ENCODE measurements at regions not wholly inside any gene's neighbourhood (a gene's known extent, or its start where the extent isn't known, plus 50 kb on each side); places are given as distances from the start of the nearest gene placed in this dataset.

DNA sequence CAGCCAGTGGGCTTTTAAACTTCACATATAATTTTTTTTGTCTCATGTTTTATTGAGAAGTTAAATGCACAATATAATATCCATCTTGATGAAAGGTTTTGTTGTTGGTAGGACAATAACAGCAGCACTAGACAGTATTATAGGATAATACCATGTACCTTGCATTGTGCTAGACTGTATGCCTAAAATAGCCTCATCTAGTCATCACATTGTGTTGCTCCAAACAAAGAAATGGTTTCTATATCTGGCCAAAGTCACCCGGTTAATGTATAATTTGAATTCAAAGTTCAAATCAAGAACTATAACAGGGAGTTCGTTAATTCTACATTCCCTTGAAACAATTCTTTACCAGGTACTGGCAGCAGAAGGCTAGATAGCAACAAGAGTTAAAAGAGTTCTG is 104.9 kb downstream of the KCNJ2 start:
- H3K4me3 ChIP-seq (ENCODE audit: low read depth, low read length) = no peak overlapping the region
- DNase-seq (ENCODE audit: low read depth) = no peak
- TF ChIP-seq, protein P1, sequence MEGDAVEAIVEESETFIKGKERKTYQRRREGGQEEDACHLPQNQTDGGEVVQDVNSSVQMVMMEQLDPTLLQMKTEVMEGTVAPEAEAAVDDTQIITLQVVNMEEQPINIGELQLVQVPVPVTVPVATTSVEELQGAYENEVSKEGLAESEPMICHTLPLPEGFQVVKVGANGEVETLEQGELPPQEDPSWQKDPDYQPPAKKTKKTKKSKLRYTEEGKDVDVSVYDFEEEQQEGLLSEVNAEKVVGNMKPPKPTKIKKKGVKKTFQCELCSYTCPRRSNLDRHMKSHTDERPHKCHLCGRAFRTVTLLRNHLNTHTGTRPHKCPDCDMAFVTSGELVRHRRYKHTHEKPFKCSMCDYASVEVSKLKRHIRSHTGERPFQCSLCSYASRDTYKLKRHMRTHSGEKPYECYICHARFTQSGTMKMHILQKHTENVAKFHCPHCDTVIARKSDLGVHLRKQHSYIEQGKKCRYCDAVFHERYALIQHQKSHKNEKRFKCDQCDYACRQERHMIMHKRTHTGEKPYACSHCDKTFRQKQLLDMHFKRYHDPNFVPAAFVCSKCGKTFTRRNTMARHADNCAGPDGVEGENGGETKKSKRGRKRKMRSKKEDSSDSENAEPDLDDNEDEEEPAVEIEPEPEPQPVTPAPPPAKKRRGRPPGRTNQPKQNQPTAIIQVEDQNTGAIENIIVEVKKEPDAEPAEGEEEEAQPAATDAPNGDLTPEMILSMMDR (IDR thresholded peaks at IDR 0.05; ENCODE audit: control insufficient read depth, extremely low read depth, insufficient read depth) = no peak

GRCh38 chr17:70276906-70277305 is 107.6 kb downstream of the KCNJ2 start:
- DNase-seq (ENCODE audit: low read depth) = no peak
- H3K4me3 ChIP-seq (ENCODE audit: low read depth, low read length) = no peak overlapping the region
- TF ChIP-seq, protein P1 (IDR thresholded peaks at IDR 0.05; ENCODE audit: control insufficient read depth, extremely low read depth, insufficient read depth) = no peak

DNA sequence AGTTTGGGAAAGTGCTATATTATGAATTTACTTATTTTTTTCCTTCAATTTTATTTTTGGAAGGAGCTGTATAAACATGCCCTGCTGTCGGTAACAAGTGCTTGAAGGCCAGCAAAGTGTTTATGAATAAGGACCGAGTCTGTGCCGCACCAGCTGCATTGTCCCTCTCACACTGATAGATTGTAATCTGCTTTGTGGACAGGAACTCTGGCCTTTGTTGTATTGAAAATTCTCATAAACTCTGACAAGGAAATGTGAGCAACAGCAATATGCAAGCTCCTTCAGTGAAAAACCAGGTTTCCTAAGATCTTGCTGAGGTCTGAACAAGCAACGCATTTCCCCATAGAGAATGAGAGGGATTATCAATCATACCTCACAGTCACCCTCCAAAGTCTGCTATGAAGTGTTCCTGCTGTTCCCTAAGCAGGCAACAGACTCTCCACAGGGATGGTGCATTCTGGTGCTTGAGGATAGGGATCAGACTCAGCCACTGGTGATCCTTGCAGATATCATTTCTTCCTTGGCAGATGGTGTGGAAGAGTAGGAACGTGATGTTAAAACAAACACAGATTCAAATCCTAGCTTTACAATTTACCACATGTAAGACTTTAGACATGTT is 109.6 kb downstream of the KCNJ2 start:
- DNase-seq (ENCODE audit: low read depth) = no peak
- H3K4me3 ChIP-seq (ENCODE audit: low read depth, low read length) = no peak overlapping the region
- TF ChIP-seq, protein P1 (IDR thresholded peaks at IDR 0.05; ENCODE audit: control insufficient read depth, extremely low read depth, insufficient read depth) = no peak

DNA sequence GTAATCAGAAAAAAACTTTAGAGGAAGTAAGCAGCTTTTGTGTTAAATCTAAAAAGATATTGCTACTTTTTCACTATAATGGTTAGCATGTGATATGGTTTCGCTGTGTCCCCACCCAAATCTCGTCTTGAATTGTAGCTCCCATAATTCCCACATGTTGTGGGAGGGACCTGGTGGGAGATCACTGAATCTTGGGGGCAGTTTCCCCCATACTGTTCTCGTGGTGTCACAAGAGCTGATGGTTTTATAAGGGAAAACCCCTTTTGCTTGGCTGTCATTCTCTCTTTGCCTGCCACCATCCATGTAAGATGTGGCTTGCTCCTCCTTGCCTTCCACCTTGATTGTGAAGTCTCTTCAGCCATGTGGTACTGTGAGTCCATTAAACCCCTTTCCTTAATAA is 117.1 kb downstream of the KCNJ2 start:
- TF ChIP-seq, protein P1 (IDR thresholded peaks at IDR 0.05; ENCODE audit: control insufficient read depth, extremely low read depth, insufficient read depth) = no peak
- DNase-seq (ENCODE audit: low read depth) = no peak
- H3K4me3 ChIP-seq (ENCODE audit: low read depth, low read length) = no peak overlapping the region

DNA sequence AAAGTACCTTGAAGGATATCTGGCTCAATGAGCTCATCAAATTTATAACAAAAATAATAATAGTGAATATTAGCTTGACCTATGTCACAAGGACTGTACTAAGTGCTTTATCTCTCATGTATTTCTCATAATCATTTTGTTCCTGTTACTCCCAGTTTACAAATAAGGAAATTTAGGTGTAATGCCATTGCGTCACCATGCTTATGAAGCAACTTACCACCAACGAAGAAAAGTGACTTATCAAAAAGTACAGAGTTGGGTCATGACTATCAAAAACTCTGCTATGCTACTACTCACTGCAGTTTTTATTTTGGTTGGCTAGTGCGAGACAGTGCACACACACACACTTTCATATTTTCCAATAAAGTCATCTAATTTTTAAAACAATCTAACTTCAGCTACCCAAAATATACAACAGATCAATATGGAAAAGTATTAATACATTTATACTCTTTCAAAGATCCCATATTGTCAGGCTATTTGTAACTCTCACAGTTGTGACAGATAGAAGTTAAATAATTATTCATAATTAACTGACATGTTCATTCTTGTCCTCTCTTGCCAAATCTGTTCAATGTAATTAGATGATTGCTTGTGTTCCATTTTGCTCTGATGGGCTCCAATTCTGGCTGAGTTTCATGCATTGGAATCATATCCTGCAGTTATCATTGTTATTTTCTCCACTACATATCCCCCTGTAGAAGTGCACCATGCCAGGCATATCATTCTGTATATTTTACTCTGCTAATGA is 119.4 kb downstream of the KCNJ2 start:
- TF ChIP-seq, protein P1 (IDR thresholded peaks at IDR 0.05; ENCODE audit: control insufficient read depth, extremely low read depth, insufficient read depth) = no peak
- no peak overlapping the region for H3K4me3 ChIP-seq (ENCODE audit: low read depth, low read length)
- DNase-seq (ENCODE audit: low read depth) = no peak

DNA sequence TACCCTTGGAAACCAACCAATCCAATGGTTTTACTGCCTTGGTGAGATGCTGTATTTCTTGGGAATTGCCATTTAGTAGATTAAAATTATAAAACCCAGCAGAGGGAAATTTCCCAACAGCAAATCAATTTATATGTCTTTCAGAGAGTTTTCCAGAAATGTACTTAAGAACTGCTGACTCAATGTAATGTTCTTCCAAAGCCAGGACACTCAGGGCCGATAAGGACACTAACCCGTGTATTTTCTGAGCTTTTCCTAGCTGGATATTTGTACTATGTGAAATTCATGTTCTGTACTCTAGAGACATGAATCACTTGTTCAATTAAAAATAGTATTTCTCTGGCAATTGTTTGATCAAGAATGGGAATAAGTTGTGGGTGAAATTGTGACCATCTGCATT is 121.4 kb downstream of the KCNJ2 start:
- no peak overlapping the region for H3K4me3 ChIP-seq (ENCODE audit: low read depth, low read length)
- no peak for DNase-seq (ENCODE audit: low read depth)
- TF ChIP-seq, protein P1 (IDR thresholded peaks at IDR 0.05; ENCODE audit: control insufficient read depth, extremely low read depth, insufficient read depth) = no peak

Data from LNCaP clone FGC (cell line).